ENCODE measurements at regions not wholly inside any gene's neighbourhood (a gene's known extent, or its start where the extent isn't known, plus 50 kb on each side); places are given as distances from the start of the nearest gene placed in this dataset.

GRCh38 chr3:6078436-6078835, 782.5 kb upstream of the GRM7 start:
- DNase-seq (ENCODE audit: low read depth in 4 of 4, low spot score in 1 of 4) = no peak

- no peak for DNase-seq (ENCODE audit: low read depth in 4 of 4, low spot score in 1 of 4)
Measured at GRCh38 chr3:6079011-6079410, 781.9 kb upstream of the GRM7 start.

GRCh38 chr3:6079561-6080179, 781.2 kb upstream of the GRM7 start:
- DNase-seq (ENCODE audit: low read depth in 4 of 4, low spot score in 1 of 4) = no peak

- no peak for DNase-seq (ENCODE audit: low read depth in 4 of 4, low spot score in 1 of 4)
Measured at GRCh38 chr3:6088433-6088832, 772.5 kb upstream of the GRM7 start.

- no peak for DNase-seq (ENCODE audit: low read depth in 4 of 4, low spot score in 1 of 4)
Measured at GRCh38 chr3:6089780-6090179, 771.1 kb upstream of the GRM7 start.

GRCh38 chr3:6091262-6091661, 769.7 kb upstream of the GRM7 start:
- no peak for DNase-seq (ENCODE audit: low read depth in 4 of 4, low spot score in 1 of 4)

- no peak for DNase-seq (ENCODE audit: low read depth in 4 of 4, low spot score in 1 of 4)
Measured at GRCh38 chr3:6095006-6095405, 765.9 kb upstream of the GRM7 start.

- DNase-seq (ENCODE audit: low read depth in 4 of 4, low spot score in 1 of 4) = no peak
Measured at GRCh38 chr3:6097021-6097420, 763.9 kb upstream of the GRM7 start.

- DNase-seq (ENCODE audit: low read depth in 4 of 4, low spot score in 1 of 4) = no peak
Measured at GRCh38 chr3:6097556-6097955, 763.4 kb upstream of the GRM7 start.

GRCh38 chr3:6098516-6099157, 762.3 kb upstream of the GRM7 start:
- no peak for DNase-seq (ENCODE audit: low read depth in 4 of 4, low spot score in 1 of 4)

GRCh38 chr3:6099458-6100075, 761.3 kb upstream of the GRM7 start:
- DNase-seq (ENCODE audit: low read depth in 4 of 4, low spot score in 1 of 4) = no peak

GRCh38 chr3:6105187-6105586, 755.7 kb upstream of the GRM7 start:
- no peak for DNase-seq (ENCODE audit: low read depth in 4 of 4, low spot score in 1 of 4)

- DNase-seq (ENCODE audit: low read depth in 4 of 4, low spot score in 1 of 4) = no peak
Measured at GRCh38 chr3:6108957-6109356, 752.0 kb upstream of the GRM7 start.

GRCh38 chr3:6110451-6110850, 750.5 kb upstream of the GRM7 start:
- DNase-seq (ENCODE audit: low read depth in 4 of 4, low spot score in 1 of 4) = no peak

GRCh38 chr3:6112546-6112945, 748.4 kb upstream of the GRM7 start:
- DNase-seq (ENCODE audit: low read depth in 4 of 4, low spot score in 1 of 4) = no peak

- no peak for DNase-seq (ENCODE audit: low read depth in 4 of 4, low spot score in 1 of 4)
Measured at GRCh38 chr3:6113338-6113737, 747.6 kb upstream of the GRM7 start.

- DNase-seq (ENCODE audit: low read depth in 4 of 4, low spot score in 1 of 4) = no peak
Measured at GRCh38 chr3:6119367-6119766, 741.5 kb upstream of the GRM7 start.

GRCh38 chr3:6120786-6121185, 740.1 kb upstream of the GRM7 start:
- no peak for DNase-seq (ENCODE audit: low read depth in 4 of 4, low spot score in 1 of 4)

GRCh38 chr3:6124875-6125274, 736.0 kb upstream of the GRM7 start:
- DNase-seq (ENCODE audit: low read depth in 4 of 4, low spot score in 1 of 4) = no peak

GRCh38 chr3:6125520-6125919, 735.4 kb upstream of the GRM7 start:
- DNase-seq (ENCODE audit: low read depth in 4 of 4, low spot score in 1 of 4) = no peak

GRCh38 chr3:6132684-6133432, 728.1 kb upstream of the GRM7 start:
- no peak for DNase-seq (ENCODE audit: low read depth in 4 of 4, low spot score in 1 of 4)

- DNase-seq (ENCODE audit: low read depth in 4 of 4, low spot score in 1 of 4) = no peak
Measured at GRCh38 chr3:6142707-6143106, 718.2 kb upstream of the GRM7 start.
